HG02588 (cell line): ENCODE measurements at regions not wholly inside any gene's neighbourhood (a gene's known extent, or its start where the extent isn't known, plus 50 kb on each side); places are given as distances from the start of the nearest gene placed in this dataset.
"Not testable (repeated sequence)": the region's sequence is repeated elsewhere in the genome, so short reads cannot be mapped to it uniquely, and the experiment has no call there.

Source experiments
- ATAC-seq: cut with Tn5 transposase; IDR thresholded peaks from one replicate; pipeline ENCODE4 v1.9.1; 2021; ENCODE audit warnings: mild to moderate bottlenecking, moderate library complexity; ENCODE audit not compliant: unreplicated experiment

DNA sequence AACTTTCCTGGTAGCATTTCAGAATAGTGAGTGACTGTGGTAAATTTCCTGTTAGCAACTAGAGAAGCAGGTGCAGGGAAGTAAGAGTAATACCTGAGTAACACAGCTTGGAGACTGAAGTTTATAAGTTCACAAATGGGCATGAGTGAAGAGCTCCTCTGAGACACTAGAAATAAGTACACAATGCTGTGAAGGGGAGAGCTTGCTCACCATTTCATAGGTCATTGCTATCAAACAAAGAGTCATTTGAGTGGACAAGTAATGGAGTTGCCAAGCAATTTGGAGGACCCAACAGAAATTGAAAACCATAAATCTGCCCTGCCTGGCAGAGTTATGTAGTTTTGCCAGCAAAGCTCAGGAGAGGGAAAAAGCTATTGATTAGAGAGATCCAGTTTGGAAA lies 523.6 kb downstream of the TRAM1L1 start:
- ATAC-seq: no peak

GRCh38 chr4:116551806-116552205 lies 533.6 kb downstream of the TRAM1L1 start:
- ATAC-seq: no peak

DNA sequence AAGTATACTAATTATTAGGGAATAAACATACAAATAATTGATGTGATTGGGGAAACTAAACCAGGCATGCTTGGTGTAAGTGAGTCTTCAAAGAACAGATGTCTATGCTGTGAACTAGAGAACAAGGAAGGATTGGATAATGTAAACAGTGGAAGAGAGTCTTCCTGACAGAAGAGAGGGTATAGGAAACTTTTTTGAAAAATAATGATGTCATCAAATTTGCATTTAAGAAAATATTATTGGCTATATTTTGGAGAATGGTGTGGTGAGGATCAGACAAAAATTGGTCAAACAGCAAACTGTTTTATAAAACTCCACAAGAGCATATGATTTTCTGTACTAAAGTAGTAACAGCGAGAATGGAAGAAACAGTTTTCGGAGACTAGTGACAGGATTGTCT lies 537.7 kb downstream of the TRAM1L1 start:
- ATAC-seq: no peak

DNA sequence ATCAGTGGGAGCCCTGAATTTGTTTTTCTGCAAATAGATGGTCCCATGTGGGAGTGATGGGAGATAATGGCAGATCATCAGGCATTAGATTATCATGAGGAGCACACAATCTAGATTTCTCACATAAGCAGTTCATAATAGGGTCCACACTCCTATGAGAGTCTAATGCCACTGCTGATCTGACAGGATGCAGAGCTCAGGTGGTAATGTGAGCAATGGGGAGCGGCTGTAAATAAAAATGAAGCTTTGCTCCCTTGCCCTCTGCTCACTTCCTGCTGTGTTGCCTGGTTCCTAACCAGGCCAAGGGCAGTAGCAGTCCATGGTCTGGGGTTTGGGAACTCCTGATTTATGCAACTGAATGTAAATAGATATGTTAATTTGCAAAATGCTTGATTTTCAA lies 538.6 kb downstream of the TRAM1L1 start:
- no peak for ATAC-seq

GRCh38 chr4:116544946-116545345 lies 540.4 kb downstream of the TRAM1L1 start:
- ATAC-seq: no peak

GRCh38 chr4:116539744-116540143 lies 545.6 kb downstream of the TRAM1L1 start:
- ATAC-seq: no peak

- ATAC-seq: no peak
Measured at GRCh38 chr4:116537828-116538227, 547.5 kb downstream of the TRAM1L1 start.

DNA sequence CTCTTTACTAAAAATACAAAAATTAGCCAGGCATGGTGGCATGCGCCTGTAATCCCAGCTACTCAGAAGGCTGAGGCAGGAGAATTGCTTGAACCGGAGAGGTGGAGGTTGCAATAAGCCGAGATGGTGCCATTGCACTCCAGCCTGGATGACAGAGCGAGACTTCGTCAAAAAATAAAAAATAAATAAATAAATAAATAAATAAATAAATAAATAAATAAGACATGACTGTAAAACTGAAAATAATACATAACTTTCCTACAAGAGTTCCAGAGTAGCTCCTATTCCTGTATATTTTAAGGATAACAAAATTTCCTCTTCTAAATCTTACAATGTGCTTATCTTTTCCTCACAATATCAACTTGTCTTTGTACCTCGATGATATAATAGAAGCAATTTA lies 549.4 kb downstream of the TRAM1L1 start:
- ATAC-seq: not testable (repeated sequence)

DNA sequence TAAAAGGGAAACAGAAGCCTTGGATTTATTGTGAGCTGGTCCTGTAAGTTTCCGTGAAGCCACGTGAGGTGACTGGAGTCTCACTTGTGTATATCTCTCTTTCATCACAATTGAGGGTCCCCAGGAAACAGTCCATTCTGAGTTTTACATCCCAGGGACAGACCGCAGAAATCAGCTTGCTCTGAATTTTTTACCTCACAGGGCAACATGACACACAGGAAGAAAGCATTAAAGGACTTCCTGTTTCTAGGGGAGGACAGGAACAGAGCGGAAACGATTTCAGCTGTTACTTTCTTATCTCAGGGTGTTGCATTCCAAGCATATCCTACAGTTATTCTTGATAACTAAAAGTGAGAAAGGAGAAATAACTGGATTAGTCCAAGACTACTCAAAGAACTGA lies 553.5 kb downstream of the TRAM1L1 start:
- ATAC-seq: no peak

DNA sequence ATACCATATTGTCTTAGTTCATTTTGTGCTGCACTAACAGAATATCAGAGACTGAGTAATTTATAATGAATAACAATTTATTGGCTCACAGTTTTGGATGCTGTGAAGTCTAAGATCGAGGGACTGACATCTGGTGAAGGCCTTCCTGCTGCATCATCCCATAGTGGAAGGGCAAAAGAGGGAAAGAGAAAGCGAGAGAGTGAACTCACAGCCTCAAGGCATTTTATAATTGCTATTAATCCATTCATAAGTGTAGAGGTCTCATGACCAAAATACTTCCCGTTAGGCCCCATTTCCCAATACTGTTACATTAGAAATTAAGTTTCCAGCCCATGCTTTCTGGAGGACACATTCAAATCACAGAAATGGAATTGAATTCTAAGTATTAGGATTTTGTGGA lies 554.4 kb downstream of the TRAM1L1 start:
- no peak for ATAC-seq

GRCh38 chr4:116530048-116530447 lies 555.3 kb downstream of the TRAM1L1 start:
- ATAC-seq: no peak

DNA sequence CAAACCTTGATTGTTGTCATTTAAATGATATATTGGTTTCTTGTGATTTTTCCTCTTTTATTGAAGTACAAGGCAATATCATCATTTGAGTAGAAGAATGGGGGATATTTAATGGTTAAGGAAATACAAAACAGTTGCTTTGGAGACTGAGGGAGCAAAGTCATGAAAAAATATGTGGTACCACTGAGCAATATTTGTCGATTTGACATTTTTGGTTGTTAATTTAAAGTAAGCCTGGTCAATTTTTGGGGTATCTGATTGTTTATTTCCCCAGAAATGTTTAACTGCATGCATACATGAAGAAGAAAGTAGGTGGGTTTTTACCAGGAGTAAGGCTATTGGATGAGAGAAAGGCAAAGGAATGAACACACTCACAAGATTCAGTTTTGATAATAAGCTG lies 556.2 kb downstream of the TRAM1L1 start:
- ATAC-seq: no peak

DNA sequence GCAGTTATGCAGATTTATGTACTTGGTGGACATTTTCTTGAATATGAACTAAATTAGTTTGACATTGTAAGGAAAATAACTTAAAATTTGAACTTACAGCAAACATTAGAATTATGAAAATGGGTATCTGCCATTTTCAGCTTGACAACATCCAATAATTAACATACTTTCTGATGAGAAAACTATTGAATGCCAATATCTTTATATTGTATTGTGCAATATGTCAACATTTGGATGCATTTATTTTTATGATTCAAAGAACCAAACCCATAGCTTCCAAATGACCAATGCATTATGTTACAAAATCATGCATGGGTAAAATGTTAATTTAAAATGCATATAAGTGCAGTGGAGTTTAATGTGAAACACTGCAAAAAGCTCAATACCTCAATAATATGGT lies 562.5 kb downstream of the TRAM1L1 start:
- ATAC-seq: no peak

GRCh38 chr4:116520886-116521285 lies 564.5 kb downstream of the TRAM1L1 start:
- no peak for ATAC-seq

DNA sequence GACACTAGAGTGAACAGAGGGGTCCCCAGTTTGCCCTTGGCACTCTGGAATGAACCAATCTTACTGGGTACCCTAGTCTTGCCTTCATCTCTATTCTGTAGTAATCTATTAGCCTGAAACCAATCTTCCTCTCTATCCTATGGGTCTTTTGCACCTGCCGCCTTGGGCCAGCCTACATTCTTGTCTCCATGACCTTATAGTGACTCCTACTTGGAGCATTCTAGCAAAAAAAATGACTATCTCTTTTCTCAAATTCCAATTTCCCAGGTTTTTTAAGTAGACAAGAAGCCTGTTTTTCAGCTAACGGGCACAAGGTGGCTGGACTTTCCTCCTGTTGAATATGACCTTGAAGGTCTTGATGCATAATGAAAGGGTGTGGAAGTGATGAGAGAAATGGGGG lies 568.7 kb downstream of the TRAM1L1 start:
- ATAC-seq: no peak

DNA sequence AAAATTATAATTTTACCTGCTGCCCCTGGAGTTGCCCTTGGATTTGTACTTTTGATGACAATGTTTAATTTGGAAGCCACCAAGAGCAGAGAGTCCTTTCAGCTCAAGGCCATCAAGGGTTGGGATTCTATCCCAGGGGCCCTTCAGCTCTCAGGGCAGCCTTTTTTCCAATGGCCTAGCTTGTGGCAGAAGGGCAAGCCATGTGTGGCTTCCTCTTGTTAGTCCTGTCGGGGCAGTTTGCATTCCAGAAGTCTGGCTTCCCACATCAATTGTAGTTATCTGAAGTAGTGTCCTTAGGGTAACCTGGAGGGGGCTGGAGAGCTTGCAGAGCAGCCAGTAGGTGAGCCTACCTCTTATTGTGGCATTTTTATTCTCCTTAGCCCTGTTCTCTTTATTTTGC lies 569.4 kb downstream of the TRAM1L1 start:
- no peak for ATAC-seq

DNA sequence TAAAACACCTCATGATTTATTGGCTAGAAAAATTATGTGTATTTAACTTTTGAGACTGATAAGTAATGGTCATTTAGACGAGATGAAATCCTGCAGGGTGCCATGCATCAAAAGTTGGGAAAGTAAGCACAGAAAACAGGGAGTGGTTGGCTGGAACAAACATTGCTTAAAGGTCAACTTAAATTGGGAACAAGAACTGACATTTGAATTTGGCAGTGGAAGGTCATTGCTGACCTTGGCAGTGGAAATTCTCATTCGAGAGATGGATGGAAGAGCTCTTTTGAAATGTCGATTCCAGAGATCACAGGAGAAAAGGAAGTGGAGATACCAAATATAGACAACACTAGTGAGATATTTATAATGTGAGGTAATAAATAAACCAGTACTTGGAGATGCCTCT lies 572.8 kb downstream of the TRAM1L1 start:
- no peak for ATAC-seq

DNA sequence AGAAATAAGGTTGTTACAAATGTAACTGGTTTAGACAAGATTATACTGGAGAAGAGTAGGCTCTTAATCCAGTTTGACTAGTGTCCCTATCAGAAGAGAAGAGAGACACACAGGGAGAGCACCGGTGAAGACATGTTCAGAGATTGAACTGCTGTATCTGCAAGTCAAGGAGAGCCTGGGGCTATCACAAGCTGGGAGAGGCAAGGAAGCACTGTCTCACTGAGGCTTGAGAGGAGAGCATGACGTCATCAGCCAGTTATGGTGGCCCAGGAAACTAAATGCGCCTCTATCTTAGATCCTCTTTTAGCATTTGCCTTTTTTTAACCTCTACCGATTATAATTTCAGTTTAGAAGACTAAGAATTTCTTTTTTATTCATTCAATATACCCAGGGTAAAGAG lies 583.4 kb downstream of the TRAM1L1 start:
- ATAC-seq: no peak

DNA sequence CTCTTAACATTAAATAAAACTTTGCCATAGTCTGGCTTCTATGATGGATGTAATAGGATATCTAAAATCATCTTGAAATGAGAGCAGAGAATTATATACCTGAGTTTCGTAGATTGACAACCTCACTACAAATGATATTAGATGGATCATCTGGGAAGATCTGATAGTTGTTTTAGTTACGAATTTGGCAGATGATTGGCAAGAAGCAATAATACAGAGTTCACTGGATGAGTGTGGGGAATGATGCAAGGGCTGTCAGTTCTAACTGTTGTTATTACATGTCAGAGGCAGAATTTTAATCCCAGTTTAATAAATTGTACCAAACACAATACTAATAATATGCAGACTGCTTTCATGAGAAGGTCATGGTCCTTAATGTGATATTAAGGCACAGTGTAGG lies 585.2 kb downstream of the TRAM1L1 start:
- no peak for ATAC-seq

DNA sequence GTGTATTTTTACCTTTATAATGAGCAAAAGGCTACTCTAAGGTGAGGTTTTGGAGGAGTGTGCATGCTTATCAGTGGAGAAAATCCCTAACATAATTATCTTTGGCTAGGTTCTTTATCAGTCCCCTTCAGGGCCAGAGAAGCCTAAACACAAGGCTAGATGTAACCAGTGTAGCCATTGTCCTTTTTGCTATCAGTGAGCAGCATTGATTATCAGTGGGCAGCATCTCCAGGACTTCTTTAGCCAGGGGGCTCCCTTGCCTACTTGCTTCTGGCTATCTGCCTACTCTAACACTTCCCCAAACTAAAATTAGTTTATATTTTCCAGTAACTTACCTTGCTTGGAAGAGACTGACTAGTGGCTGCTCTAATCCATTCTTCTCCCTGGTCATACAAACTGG lies 595.6 kb downstream of the TRAM1L1 start:
- no peak for ATAC-seq

- no peak for ATAC-seq
Measured at GRCh38 chr4:116486401-116486800, 599.0 kb downstream of the TRAM1L1 start.

DNA sequence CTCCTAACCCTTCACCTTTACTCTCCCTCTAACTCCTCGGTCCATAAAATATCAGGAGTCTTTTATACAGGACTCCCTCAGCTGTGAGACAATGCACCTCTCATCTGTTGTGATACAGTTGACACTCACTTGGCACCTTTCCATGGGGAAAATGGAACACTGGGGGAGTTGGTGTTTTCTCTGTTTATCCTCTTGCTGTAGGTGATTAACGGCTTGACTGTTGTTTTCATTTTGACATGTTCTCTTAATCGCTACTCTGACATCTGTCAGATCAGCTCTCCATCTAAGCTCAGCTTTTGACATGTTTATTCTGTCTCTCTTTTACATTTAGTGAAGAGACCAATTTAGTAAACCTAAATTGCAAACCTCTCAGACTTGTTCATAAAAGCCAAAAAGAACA lies 604.8 kb downstream of the TRAM1L1 start:
- no peak for ATAC-seq

GRCh38 chr4:116478343-116478742 lies 607.0 kb downstream of the TRAM1L1 start:
- no peak for ATAC-seq

GRCh38 chr4:116469582-116469981 lies 615.8 kb downstream of the TRAM1L1 start:
- ATAC-seq: peak; percentile 49
